Astrocyte of the hippocampus (primary cell): ENCODE measurements at regions not wholly inside any gene's neighbourhood (a gene's known extent, or its start where the extent isn't known, plus 50 kb on each side); places are given as distances from the start of the nearest gene placed in this dataset.
A peak's percentile ranks its signal among the peaks of the same experiment; 100 is the strongest.

Experiments
- DNase-seq: peaks from one replicate; pipeline ENCODE4 v3.0.0; 2011; ENCODE audit warnings: low read depth, low spot score

- peak; percentile 81 for DNase-seq
These were observed 100.7 kb downstream of the ASB7 start for GRCh38 chr15:100703032-100703578.

DNA sequence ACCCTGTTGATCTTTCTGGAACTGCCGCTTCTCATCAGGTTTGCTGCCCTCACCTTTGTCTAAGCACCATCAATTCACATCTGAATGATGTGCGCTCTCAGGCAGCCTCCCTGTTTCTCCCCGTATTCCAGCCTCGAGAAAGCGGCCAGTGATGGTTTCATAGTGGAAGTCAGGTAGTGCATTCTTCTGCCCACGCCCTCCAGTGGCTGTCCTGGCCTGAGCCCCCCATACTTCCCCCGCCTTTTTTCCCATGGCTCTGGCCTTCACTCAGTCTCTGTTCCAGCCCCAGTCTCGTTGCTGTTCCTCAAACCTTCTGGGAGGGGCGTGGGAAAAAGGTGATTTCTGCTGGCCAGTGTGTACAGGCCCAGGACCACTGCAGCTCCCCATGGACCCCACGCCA is 101.3 kb downstream of the ASB7 start:
- no peak for DNase-seq

DNA sequence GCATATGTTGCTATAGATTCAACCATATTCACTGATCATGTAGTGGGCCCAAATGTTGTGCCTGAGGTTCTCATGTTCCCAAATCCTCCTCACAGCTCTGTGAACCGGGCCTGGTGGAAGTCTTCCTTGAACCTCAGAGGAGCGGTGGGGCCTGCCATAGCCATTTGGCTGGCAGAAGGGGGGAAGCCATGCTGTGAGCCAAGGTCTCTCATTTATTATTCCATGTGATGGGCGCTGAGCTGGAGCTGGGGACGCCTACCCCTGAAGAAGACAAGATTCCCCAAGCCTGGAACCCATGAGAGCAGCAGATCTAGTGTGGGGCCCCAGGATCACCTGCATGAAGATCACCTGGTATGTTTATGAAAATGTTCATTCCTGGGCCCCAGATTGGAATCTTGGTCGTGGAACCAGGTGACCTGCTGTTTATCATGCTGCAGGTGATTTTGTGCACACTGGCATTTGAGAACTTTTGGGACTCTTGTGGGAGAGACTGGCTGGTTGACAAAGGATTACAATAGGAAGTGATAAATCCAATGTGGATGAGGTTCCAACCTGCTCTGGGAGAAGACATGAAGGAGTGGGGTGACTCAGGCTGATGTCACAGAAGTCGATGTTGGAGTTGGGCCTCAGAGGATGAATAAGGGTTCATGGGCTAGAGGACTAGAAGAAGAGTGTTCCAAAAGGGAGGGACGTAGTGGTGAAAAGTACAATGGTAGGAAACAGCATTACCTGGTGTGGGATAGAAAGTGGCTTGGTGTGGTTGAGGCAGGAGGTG is 102.1 kb downstream of the ASB7 start:
- no peak for DNase-seq

- no peak for DNase-seq
These were observed 102.7 kb downstream of the ASB7 start for GRCh38 chr15:100705065-100705464.

GRCh38 chr15:100705841-100706240 is 103.5 kb downstream of the ASB7 start:
- no peak for DNase-seq

DNA sequence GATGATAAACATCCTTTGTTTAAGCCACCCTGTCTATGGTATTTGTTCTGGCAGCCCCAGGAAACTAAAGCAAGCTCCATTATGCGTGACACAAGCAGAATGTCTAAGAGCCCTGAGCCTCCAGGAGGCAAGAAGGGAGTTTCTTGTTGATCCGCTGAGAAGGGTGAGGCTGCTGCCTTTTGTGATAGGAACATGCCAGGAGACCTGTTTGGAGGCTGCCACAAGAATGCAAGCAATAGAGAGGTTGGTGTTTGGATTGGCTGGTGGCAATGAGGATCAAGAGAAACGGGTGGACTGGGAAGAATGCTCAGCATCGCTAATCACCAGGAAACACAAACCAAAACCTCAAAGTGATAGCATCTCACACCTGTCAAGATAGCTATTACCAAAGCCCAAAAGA is 104.8 kb downstream of the ASB7 start:
- DNase-seq: peak; percentile 80

DNA sequence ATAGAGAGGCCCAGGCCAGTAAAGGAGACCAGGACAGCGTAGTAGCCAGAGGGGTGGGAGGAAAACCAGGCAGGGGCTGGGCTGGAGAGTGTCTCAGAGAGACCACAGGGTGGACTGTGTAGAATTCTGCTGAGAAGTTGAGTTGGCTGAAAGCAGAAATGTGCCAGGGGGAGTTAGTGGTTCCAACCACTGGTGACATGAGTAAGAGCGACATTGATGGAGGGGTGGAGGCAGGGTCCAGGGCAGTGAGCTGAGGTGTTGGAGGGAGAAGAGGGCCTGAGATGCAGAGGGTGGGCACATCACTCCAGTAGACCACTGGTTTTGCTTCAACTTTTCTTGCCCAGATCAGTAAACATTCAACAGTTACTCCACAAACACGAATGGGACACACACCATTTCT is 106.5 kb downstream of the ASB7 start:
- DNase-seq: no peak

DNA sequence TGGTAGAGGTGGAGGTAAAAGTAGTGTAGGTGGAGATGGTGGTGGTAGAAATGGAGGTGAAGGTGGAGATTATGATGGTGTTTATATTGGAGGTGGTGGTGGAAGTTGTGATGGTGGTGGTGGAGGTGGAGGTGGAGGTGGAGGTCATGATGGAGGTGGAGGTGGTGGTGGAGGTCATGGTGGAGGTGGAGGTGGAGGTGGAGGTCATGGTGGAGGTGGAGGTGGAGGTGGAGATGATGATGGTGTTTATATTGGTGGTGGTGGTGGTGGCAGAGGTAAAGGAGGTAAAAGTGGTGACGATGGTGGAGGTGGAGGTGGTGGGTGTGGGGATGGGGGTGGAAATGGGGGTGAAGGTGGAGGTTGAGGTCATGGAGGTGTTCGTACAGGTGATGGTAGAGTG is 107.8 kb downstream of the ASB7 start:
- no peak for DNase-seq

DNA sequence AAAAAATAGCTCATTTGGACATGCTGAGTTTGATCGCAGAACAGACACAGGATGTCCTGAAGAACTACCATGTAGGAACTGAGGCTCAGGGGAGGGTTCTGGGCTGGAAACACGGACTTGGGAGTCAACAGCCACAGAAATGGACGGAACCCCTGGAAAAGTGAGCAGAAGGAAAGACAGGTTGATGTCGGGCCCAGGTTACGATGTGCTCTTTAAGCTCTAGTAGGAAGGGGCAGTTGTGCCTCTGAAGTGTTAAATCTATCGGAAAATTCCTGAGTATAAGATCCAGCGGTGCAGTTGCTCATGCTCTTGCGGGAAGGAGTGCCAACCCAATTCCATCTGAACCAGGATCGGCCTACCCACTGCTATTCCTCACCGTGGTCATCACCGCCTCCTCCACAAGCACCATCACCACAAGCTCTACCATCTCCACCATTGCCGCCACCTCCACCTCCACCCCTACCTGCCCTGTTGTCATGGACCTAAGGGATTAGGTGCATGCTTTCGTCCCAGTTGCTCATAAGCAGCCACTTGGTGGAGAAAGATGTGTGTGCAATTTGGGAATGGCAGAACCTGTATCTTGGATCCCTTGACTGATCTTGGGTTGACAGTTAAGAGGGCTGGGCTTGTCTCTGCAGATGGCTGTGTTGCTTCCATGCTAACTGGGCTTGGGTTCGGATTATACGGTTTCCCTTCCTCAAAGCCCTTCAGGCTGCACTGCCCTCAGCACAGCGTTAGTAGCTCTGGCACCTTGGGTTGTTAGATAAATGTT is 108.5 kb downstream of the ASB7 start:
- DNase-seq: no peak

DNA sequence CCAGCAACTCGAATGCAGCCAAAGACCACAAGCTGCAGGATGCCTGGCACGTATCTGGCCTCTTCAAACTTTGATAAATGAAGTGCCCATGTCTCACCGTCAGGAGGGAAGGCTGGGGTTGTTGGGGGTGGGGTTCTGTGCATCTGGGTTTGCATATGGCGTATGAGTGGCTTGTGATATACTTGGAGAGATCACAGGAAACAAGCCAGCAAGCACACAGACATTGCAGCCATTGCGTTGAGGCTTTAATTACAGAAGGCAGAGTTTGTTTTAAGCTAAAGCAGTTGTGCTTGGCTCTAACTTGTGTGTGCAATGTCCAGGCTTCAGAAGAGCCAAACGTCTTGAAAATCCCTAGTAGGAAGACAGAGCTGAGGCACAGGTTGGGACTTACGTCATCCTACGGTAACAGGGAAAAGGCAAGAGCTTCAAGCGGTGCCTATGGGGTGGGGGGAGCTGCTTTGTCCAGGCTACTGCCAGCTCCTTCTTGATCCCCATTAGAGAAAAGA is 109.2 kb downstream of the ASB7 start:
- no peak for DNase-seq

DNA sequence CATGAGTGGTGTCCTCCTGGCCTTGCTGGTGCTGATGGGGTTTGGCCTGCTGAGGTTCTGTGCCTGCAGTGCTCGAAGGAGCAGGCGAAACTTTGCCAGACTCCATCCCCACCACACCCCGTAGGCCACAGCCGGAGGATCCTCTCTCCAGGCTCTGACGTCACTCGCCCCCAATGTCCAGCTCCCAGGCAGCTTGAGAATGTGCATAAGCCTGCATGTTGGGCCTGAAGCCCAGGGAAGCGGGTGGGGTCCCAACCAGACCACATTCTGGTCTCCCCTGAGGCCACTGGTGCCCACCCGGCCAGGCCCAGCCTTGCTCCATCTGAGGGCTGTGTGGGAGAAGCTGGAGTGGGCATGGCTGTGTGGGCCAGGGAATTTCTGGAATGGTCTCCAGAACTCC is 109.8 kb downstream of the ASB7 start:
- no peak for DNase-seq

DNA sequence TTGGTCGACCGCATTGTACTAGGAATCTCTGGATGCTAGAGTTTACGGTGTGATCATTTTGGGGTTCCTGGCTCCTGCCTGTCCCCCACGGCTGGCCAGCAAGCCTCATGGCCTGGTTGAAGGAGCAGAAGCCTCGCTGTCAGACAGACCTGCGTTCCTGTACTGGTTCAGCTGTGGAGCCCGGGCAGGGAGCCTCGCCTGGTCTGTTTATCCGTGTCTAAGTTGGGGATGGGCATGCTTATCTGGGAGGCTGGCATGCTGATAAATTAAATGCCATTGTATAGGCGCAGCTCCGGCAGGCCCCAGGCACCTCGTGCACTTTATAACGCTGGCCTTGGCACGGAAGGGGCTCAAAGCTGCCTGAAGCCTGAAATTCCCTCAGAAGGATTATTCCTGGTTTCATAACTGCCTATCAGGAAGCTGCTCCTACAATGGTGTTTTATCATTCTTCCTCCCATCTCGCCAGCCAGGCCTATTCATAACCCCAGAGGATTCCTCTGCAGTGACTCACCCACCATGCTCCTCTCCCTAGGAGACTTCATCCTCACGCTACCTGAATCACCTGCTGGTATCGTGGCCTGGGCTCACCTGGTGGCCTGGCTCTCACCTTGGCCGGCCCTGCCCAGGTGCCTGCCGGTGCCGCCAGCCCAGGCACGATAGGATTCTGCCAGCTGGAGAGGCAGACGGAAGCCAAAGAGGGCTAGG is 110.9 kb downstream of the ASB7 start:
- peak; percentile 80 for DNase-seq

DNA sequence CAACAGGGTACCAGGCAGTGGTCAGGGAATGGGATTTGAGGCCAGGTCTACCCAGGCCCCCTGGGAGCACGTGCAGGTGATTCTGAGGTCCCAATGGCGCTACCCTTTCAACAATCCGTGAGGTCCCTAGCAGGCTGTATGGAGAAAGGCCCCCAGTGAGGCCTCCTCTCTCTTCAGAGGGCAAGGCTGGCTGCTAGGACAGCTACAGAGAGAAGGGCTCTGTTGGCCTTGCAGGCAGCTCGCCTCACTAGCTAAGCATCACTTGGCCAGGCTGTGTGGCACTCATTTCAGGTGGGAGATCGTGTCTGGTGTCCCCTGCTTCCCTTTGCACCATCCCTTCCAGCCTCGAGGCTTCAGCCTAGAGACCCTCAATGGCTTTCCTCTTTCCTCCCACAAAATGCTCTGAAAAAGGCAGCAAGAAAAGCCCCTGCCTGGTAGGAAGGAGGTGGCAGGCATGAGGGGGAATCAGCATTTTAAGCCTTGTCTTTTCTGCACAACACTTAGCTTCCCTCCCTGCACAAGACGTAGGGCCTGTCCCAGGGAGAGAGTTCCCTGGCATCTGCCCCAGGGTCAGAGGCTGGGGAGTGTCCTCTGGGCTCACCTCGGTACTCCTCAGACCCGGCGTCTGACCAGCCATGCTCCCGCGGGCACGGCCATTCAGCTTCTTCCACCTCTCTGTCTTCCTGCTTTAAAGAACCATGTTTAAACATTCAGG is 111.8 kb downstream of the ASB7 start:
- no peak for DNase-seq

DNA sequence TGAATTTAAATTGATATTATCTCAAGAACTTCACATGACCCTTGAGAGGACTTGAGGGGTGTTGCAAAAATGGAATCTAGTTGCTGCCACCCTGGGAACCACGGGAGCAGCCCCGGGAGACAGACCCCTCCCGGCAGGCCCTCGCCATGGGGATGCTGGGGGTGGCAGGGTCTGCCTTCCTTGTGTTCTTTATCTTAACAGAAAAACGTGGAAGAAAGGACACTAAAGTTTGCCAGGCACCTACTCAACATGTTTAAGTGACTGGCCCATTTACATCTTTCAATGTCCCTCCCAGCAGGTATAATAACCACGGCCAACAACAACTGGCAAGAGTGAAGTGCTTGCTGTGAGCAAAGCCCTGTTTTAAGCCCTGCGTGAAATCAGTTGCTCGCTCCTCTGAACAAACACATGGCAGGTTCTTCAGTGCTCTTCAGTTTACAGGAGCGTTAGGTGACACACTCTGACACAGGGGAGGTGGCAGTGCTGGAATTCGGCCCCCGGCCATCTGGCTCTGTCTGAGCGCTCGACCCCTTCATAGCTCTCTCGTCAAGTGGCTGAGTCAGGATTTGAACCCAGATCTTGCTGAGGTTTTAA is 112.5 kb downstream of the ASB7 start:
- no peak for DNase-seq

DNA sequence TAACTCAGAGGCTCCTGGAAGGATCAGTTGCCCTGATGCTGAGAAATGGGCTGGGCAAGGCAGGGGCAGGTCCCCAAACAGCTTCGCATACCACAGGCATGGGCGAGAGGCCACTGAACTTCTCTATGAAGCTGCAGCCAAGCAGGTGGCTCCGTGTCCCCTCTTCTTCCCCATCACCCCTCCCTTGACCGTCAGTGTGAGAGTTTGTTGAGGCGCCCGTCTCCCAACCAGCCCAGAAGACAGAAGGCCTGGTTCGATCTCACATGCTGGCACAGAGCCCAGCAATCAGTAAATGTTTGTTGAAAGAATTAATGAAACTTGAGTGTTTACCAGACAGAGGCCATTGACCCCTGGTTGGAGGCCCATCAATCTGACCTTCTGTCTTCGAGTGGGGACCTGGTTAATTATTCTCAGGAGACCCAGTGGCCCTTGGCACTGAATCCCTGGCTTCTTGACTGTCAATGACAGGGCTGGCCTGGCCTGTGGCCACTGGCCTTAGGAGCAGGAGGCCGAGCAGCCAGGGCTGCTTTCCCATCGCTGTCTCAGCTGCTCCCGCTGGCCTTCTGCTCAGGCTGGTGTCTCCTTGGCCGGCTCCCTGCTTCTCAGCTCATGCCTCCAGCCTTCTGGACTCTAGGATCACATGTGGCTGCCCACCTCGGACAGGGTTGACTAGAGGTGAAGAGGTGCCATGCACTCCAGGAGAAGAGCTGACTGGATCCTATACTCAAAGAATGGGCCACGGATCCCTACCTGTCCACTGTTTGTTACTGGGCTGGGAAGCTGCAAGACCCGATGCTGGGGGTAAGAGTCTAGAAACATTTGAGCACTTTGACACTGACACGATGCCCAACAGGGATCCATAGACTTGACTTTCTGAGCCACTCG is 113.4 kb downstream of the ASB7 start:
- DNase-seq: no peak

DNA sequence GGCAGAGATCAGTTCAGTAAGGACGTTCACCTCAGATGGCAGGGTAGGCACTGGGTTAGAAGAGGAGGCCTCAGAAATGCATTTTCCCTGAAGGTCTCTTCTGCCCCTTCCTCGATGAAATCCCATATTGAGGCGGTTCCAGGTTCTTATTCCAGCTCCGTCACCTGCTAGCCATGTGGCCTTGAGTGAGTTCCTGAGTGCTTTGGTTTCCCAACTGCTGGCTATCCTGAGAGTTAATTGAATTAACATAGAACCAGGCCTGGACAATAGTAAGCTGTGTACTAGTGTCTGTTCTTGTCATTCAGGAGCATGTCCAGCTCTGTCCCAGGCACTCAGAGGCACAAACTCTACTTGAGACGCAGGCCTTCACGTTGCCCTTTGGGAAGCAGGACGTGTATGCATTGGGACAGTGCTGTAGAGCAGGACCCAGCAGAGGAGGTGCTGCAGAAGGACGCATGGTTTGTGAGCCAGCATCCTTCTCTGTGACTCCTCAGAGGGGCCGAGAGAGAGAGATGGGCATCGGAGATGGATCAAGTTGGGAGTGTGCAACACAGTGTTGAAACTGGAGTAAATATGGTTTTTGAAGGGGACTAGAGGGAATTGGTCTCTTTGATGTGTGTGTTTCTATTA is 114.2 kb downstream of the ASB7 start:
- DNase-seq: no peak

- no peak for DNase-seq
These were observed 115.2 kb downstream of the ASB7 start for GRCh38 chr15:100717596-100717995.

DNA sequence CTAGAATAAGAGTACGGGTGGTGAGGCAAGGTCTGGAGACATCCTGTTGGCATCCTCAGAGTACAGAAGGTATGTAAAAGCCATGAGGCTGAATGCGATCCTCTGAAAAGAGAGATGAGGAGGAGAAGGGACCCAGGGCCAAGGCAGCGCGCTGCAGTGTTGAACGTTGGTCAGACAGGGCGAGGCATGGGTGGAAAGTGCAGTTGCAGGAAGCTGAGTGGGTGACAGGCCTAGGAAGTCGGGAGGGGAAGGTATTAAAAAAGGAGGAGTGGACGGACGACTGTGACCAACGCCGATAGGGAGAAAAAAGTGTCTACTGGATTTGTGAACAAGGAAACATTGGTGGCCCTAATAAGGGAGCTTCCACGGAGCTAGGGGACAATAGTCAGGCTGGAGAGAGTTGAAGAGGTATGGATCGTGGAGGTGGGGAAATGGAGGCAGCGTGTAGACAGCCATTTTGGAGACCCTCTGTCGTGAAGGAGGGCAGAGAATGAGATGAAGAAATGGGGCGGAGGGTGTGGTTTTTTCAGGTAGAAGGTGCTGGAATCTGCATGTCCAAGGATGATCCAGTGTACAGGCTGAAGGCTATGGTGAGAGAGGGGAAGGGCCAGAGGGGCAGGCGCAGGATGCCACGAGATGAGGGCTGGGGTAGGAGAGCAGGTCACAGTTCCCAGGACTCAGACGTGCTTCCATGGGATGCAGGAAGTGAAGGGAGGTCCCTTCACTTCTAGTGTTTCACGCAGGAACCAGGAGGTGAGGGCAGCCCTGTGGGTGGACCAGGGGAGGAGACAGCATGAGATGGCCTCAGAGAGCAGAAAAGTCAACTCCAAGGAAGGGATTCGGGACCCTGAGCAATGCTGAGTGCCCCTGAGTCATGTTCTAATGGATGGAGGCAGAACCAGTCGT is 115.9 kb downstream of the ASB7 start:
- peak; percentile 0 for DNase-seq
